HG02885 (cell line): ENCODE measurements at regions not wholly inside any gene's neighbourhood (a gene's known extent, or its start where the extent isn't known, plus 50 kb on each side); places are given as distances from the start of the nearest gene placed in this dataset.
"Not testable (repeated sequence)": the region's sequence is repeated elsewhere in the genome, so short reads cannot be mapped to it uniquely, and the experiment has no call there.

Source experiments
- ATAC-seq: cut with Tn5 transposase; IDR thresholded peaks from one replicate; pipeline ENCODE4 v1.9.1; 2021; ENCODE audit warnings: mild to moderate bottlenecking; ENCODE audit not compliant: unreplicated experiment, poor library complexity

- ATAC-seq, result no peak
Observed at GRCh38 chr16:87093804-87094555, 223.2 kb downstream of the C16orf95 start.

- no peak for ATAC-seq
Observed at GRCh38 chr16:87094556-87094865, 222.7 kb downstream of the C16orf95 start.

- no peak for ATAC-seq
Observed at GRCh38 chr16:87095271-87095670, 221.9 kb downstream of the C16orf95 start.

- no peak for ATAC-seq
Observed at GRCh38 chr16:87096746-87097333, 220.4 kb downstream of the C16orf95 start.

- ATAC-seq, result no peak
Observed at GRCh38 chr16:87098361-87098760, 218.8 kb downstream of the C16orf95 start.

GRCh38 chr16:87098976-87099720 lies 218.0 kb downstream of the C16orf95 start:
- ATAC-seq, result no peak

- no peak for ATAC-seq
Observed at GRCh38 chr16:87100306-87101058, 216.7 kb downstream of the C16orf95 start.

- ATAC-seq, result no peak
Observed at GRCh38 chr16:87101903-87102302, 215.3 kb downstream of the C16orf95 start.

- ATAC-seq, result no peak
Observed at GRCh38 chr16:87107201-87107600, 210.0 kb downstream of the C16orf95 start.

- no peak for ATAC-seq
Observed at GRCh38 chr16:87108278-87108677, 208.9 kb downstream of the C16orf95 start.

GRCh38 chr16:87108941-87109340 lies 208.3 kb downstream of the C16orf95 start:
- no peak for ATAC-seq

- ATAC-seq, result no peak
Observed at GRCh38 chr16:87114832-87115231, 202.4 kb downstream of the C16orf95 start.

- no peak for ATAC-seq
Observed at GRCh38 chr16:87115646-87116045, 201.5 kb downstream of the C16orf95 start.

GRCh38 chr16:87117936-87118335 lies 199.3 kb downstream of the C16orf95 start:
- no peak for ATAC-seq

GRCh38 chr16:87119168-87119567 lies 198.0 kb downstream of the C16orf95 start:
- no peak for ATAC-seq

- ATAC-seq, result no peak
Observed at GRCh38 chr16:87119748-87120147, 197.4 kb downstream of the C16orf95 start.

GRCh38 chr16:87121816-87122215 lies 195.4 kb downstream of the C16orf95 start:
- no peak for ATAC-seq

GRCh38 chr16:87123356-87124001 lies 193.7 kb downstream of the C16orf95 start:
- ATAC-seq, result no peak

- ATAC-seq, result not testable (repeated sequence)
Observed at GRCh38 chr16:87124405-87124804, 192.8 kb downstream of the C16orf95 start.
